ENCODE measurements at regions not wholly inside any gene's neighbourhood (a gene's known extent, or its start where the extent isn't known, plus 50 kb on each side); places are given as distances from the start of the nearest gene placed in this dataset.

- no peak overlapping the region for H3K4me3 ChIP-seq (replicated peaks in 1 of 2; ENCODE audit: low read depth in 2 of 2, low read length in 2 of 2)
- TF ChIP-seq, protein P1, sequence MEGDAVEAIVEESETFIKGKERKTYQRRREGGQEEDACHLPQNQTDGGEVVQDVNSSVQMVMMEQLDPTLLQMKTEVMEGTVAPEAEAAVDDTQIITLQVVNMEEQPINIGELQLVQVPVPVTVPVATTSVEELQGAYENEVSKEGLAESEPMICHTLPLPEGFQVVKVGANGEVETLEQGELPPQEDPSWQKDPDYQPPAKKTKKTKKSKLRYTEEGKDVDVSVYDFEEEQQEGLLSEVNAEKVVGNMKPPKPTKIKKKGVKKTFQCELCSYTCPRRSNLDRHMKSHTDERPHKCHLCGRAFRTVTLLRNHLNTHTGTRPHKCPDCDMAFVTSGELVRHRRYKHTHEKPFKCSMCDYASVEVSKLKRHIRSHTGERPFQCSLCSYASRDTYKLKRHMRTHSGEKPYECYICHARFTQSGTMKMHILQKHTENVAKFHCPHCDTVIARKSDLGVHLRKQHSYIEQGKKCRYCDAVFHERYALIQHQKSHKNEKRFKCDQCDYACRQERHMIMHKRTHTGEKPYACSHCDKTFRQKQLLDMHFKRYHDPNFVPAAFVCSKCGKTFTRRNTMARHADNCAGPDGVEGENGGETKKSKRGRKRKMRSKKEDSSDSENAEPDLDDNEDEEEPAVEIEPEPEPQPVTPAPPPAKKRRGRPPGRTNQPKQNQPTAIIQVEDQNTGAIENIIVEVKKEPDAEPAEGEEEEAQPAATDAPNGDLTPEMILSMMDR (IDR thresholded peaks at IDR 0.05; ENCODE audit: low read depth, low read length): no peak
Observed at GRCh38 chr16:7077636-7078035, 255.0 kb upstream of the RBFOX1 start.

DNA sequence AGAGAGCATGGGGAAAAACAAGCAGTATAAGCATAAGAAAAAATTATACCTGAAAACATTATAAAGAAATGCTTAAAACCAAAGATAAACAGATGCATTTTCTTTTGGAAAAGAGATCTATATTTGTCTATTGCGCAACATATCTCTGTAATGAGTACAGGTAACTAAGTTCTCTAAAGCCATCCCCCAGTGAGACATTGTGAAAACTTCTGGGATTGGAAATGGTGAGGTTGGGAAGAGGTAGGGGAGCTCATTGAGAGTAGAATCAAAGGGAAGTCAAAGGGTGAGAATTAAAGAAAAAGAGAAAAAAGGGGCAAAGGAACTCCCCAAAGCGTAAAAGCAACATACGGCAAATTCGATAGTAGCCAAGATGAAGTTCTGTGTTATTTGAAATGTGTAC, 257.9 kb upstream of the RBFOX1 start:
- H3K4me3 ChIP-seq (replicated peaks in 1 of 2; ENCODE audit: low read depth in 2 of 2, low read length in 2 of 2): no peak overlapping the region
- TF ChIP-seq, protein P1 (IDR thresholded peaks at IDR 0.05; ENCODE audit: low read depth, low read length): no peak
- DNase-seq (ENCODE audit: low read depth in 2 of 2): no peak

More at GRCh38 chr16:7077636-7078035, 255.0 kb upstream of the RBFOX1 start:
- no peak for DNase-seq (ENCODE audit: low read depth in 2 of 2)

DNA sequence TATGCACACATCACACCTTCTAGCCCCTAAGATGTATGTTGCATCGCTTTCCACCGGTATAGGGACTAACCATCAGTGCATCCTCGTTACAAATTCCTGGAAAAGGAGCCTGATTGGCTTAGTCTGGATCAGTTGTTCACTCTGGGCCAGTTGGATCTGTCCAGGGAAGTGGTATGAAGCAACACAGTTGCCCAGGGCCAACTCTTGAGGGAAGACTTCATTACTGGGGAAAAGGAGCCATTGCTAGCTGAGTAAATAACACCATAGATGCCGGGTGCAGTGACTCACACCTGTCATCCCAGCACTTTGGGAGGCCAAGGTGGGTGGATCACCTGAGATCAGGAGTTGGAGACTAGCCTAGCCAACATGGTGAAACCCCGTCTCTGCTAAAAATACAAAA, 275.2 kb upstream of the RBFOX1 start:
- no peak for DNase-seq (ENCODE audit: low read depth in 2 of 2)
- TF ChIP-seq, protein P1 (IDR thresholded peaks at IDR 0.05; ENCODE audit: low read depth, low read length): no peak
- no peak overlapping the region for H3K4me3 ChIP-seq (replicated peaks in 1 of 2; ENCODE audit: low read depth in 2 of 2, low read length in 2 of 2)

- TF ChIP-seq, protein P1 (IDR thresholded peaks at IDR 0.05; ENCODE audit: low read depth, low read length): no peak
- H3K4me3 ChIP-seq (replicated peaks in 1 of 2; ENCODE audit: low read depth in 2 of 2, low read length in 2 of 2): no peak overlapping the region
- no peak for DNase-seq (ENCODE audit: low read depth in 2 of 2)
Observed at GRCh38 chr16:7055443-7055842, 277.2 kb upstream of the RBFOX1 start.

- DNase-seq (ENCODE audit: low read depth in 2 of 2): no peak
- no peak overlapping the region for H3K4me3 ChIP-seq (replicated peaks in 1 of 2; ENCODE audit: low read depth in 2 of 2, low read length in 2 of 2)
- TF ChIP-seq, protein P1 (IDR thresholded peaks at IDR 0.05; ENCODE audit: low read depth, low read length): no peak
Observed at GRCh38 chr16:7051591-7052349, 280.9 kb upstream of the RBFOX1 start.

DNA sequence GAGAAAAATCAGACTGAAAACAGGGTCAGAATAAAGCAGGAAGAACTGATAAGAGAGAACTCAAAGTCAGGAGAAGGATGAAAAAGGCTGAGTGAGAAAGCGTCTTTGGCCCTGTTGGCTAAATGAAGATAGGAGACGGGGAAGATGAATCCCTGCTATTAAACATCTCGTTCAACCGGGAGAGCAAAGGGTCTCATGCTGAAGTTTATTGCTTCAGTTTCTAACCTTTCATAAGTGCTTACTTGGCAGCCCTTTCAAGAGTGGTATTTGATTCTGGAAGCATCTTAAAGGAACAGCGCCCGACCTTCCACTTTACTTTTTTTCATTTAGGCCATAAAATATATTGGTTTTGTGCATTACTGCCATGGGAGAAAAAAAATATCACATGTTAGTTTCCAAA, 288.3 kb upstream of the RBFOX1 start:
- no peak overlapping the region for H3K4me3 ChIP-seq (replicated peaks in 1 of 2; ENCODE audit: low read depth in 2 of 2, low read length in 2 of 2)
- no peak for DNase-seq (ENCODE audit: low read depth in 2 of 2)
- TF ChIP-seq, protein P1 (IDR thresholded peaks at IDR 0.05; ENCODE audit: low read depth, low read length): no peak

DNA sequence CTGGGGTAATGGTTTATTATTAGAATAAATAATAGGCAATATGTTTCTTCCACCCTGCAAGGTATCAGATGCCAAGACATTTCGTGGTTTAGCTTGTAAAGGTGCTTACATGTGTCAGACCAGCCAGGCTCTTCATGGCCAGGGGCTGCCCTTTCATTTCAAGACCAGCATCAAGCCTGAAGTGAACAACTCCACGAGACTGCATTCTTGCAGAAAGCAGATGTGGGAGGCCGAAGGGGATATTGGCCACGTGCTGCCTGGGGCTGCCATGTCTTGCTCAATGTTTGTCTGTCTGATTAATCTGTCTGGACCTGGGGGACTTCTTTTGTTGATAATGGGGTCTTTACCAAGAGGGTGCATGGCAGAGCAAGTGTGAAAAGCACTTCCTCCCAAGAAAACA, 294.2 kb upstream of the RBFOX1 start:
- DNase-seq (ENCODE audit: low read depth in 2 of 2): no peak
- TF ChIP-seq, protein P1 (IDR thresholded peaks at IDR 0.05; ENCODE audit: low read depth, low read length): no peak
- no peak overlapping the region for H3K4me3 ChIP-seq (replicated peaks in 1 of 2; ENCODE audit: low read depth in 2 of 2, low read length in 2 of 2)
